OCI-LY7 (cell line): ENCODE measurements at regions not wholly inside any gene's neighbourhood (a gene's known extent, or its start where the extent isn't known, plus 50 kb on each side); places are given as distances from the start of the nearest gene placed in this dataset.

Experiments
- EZH2phosphoT487 ChIP-seq: fragments of 200-600 bp; sonication (generic); IDR thresholded peaks from 2 replicates; pipeline ENCODE4 v1.6.1; 2018; ENCODE audit warnings: low read depth, borderline replicate concordance, mild to moderate bottlenecking, mixed run types, antibody characterized with exemption, low read length, moderate library complexity, mixed read lengths
- TF ChIP-seq, protein P1 (sequence below): fragments of 200-600 bp; sonication (generic); conservative IDR thresholded peaks from 2 replicates; pipeline ENCODE4 v1.5.1; 2014; ENCODE audit warnings: mild to moderate bottlenecking, antibody characterized with exemption, low read length, moderate library complexity, mixed read lengths

GRCh38 chr6:125679651-125680050 is 69.8 kb upstream of the HEY2 start:
- TF ChIP-seq, protein P1, sequence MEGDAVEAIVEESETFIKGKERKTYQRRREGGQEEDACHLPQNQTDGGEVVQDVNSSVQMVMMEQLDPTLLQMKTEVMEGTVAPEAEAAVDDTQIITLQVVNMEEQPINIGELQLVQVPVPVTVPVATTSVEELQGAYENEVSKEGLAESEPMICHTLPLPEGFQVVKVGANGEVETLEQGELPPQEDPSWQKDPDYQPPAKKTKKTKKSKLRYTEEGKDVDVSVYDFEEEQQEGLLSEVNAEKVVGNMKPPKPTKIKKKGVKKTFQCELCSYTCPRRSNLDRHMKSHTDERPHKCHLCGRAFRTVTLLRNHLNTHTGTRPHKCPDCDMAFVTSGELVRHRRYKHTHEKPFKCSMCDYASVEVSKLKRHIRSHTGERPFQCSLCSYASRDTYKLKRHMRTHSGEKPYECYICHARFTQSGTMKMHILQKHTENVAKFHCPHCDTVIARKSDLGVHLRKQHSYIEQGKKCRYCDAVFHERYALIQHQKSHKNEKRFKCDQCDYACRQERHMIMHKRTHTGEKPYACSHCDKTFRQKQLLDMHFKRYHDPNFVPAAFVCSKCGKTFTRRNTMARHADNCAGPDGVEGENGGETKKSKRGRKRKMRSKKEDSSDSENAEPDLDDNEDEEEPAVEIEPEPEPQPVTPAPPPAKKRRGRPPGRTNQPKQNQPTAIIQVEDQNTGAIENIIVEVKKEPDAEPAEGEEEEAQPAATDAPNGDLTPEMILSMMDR = no peak
- TF ChIP-seq EZH2phosphoT487 = no peak
